Esophagus muscularis mucosa (tissue), 4 donors: ENCODE measurements at regions not wholly inside any gene's neighbourhood (a gene's known extent, or its start where the extent isn't known, plus 50 kb on each side); places are given as distances from the start of the nearest gene placed in this dataset.

ENCODE experiments used
- DNase-seq: peaks from one replicate; pipeline ENCODE4 v3.0.0-alpha.2; 2017; ENCODE audit errors: extremely low spot score
- H3K27ac ChIP-seq, 4 donors: fragments of 200-600 bp; sonication (generic); replicated peaks in 1 of 4; 1 replicate in 3 of 4; 2 replicates in 1 of 4; pipeline ENCODE4 v1.5.1; 2016 to 2019; ENCODE audit warnings: mild to moderate bottlenecking in 1 of 4
- H3K27me3 ChIP-seq, 4 donors: fragments of 200-600 bp; sonication (generic); one replicate each; pipeline versions ENCODE4 v1.5.1 to v1.6.0; 2016 to 2019
- H3K36me3 ChIP-seq, 4 donors: fragments of 200-600 bp; sonication (generic); one replicate each; pipeline ENCODE4 v1.5.1; 2016 to 2019
- H3K4me1 ChIP-seq, 4 donors: fragments of 200-600 bp; sonication (generic); one replicate each; pipeline ENCODE4 v1.5.1; 2016 to 2019
- H3K4me3 ChIP-seq, 4 donors: fragments of 200-600 bp; sonication (generic); 1 replicate in 2 of 4; 2 replicates in 2 of 4; pipeline ENCODE4 v1.5.1; 2016 to 2019; ENCODE audit warnings: mild to moderate bottlenecking in 4 of 4, moderate library complexity in 1 of 4
- H3K9me3 ChIP-seq, 4 donors: fragments of 200-600 bp; sonication (generic); 1 replicate in 3 of 4; 2 replicates in 1 of 4; pipeline ENCODE4 v1.5.1; 2016 to 2019
- CTCF ChIP-seq, 3 experiments: fragments of 200-600 bp in 2 of 3; fragments of 450-650 bp in 1 of 3; sonication (generic) in 2 of 3; IDR thresholded peaks; one replicate each; pipeline ENCODE4 v1.5.1; 2017 to 2019; ENCODE audit warnings: antibody characterized with exemption in 3 of 3, mild to moderate bottlenecking in 2 of 3, moderate library complexity in 1 of 3
- EP300 ChIP-seq: sonication (generic); formaldehyde crosslinking; IDR thresholded peaks from one replicate; pipeline ENCODE4 v1.6.1; 2017; ENCODE audit warnings: antibody characterized with exemption
- POLR2A ChIP-seq: fragments of 450-650 bp; IDR thresholded peaks from one replicate; pipeline ENCODE4 v1.6.1; 2017; ENCODE audit warnings: antibody characterized with exemption, moderate library complexity, mild to moderate bottlenecking, low read depth
- POLR2AphosphoS5 ChIP-seq, 2 donors: sonication (generic); formaldehyde crosslinking; IDR thresholded peaks; one replicate each; pipeline ENCODE4 v1.6.1; 2017; ENCODE audit warnings: antibody characterized with exemption in 2 of 2
- WGBS: methylation state at CpG from one replicate; pipeline ENCODE4 v1.1.5; 2018; 5-methylcytosine and 5-hydroxymethylcytosine counted together
- intact Hi-C: fragments of 100-400 bp; cut with DNase I; formaldehyde crosslinking; loops from one replicate; pipeline ENCODE4 v1.15.1; 2023

- no peaks in the 10 kb centered on the region for H3K36me3 ChIP-seq
- intact Hi-C loops: no loop called here
- peak overlapping the region in 1 of 4 donors; percentile 13 for H3K27ac ChIP-seq
- no peak for DNase-seq
- peak overlapping the region in 1 of 4 donors; percentile 9 for H3K4me3 ChIP-seq
- H3K4me1 ChIP-seq: peaks cover 7 to 18% (median 13%) of the 10 kb centered on the region in 4 donors
- WGBS: 58% methylated on average over 14 of the region's 14 CpGs
- TF ChIP-seq CTCF (IDR thresholded peaks at IDR 0.05): no peak
- peak; percentile 24 to 37 for TF ChIP-seq POLR2AphosphoS5 (IDR thresholded peaks at IDR 0.05)
- peaks cover 0 to 6% (median 2%) of the 10 kb centered on the region in 4 donors for H3K9me3 ChIP-seq
- H3K27me3 ChIP-seq: no peaks in the 10 kb centered on the region
These were observed 336.7 kb upstream of the KLF6 start for GRCh38 chr10:4121502-4122380.

GRCh38 chr10:4120096-4120853 is 335.3 kb upstream of the KLF6 start:
- H3K4me3 ChIP-seq: no peak overlapping the region
- TF ChIP-seq EP300 (no peak), CTCF (IDR thresholded peaks at IDR 0.05) (no peak), POLR2AphosphoS5 (IDR thresholded peaks at IDR 0.05) (no peak), POLR2A (no peak)
- no peak for DNase-seq
- no peaks in the 10 kb centered on the region for H3K27me3 ChIP-seq
- intact Hi-C loops: no loop called here
- peaks cover 0 to 4% (median 0%) of the 10 kb centered on the region in 4 donors for H3K9me3 ChIP-seq
- WGBS: 65% methylated on average over 5 of the region's 5 CpGs
- H3K27ac ChIP-seq: no peak overlapping the region
- peaks cover 7 to 18% (median 13%) of the 10 kb centered on the region in 4 donors for H3K4me1 ChIP-seq
- H3K36me3 ChIP-seq: no peaks in the 10 kb centered on the region

GRCh38 chr10:4119107-4119506 is 334.1 kb upstream of the KLF6 start:
- Histone ChIP-seq H3K4me1 (peaks cover 7 to 18% (median 13%) of the 10 kb centered on the region in 4 donors), H3K4me3 (no peak overlapping the region), H3K27ac (no peak overlapping the region), H3K27me3 (no peaks in the 10 kb centered on the region), H3K9me3 (peaks cover 0 to 2% (median 0%) of the 10 kb centered on the region in 4 donors), H3K36me3 (no peaks in the 10 kb centered on the region)
- WGBS: 83% methylated on average over 7 of the region's 7 CpGs
- no peak for DNase-seq
- intact Hi-C loops: loop anchor here (10.0 kb wide), 1 partner anchor 144 kb away; no protein-coding TSS in a partner anchor
- TF ChIP-seq CTCF (IDR thresholded peaks at IDR 0.05) (no peak), EP300 (no peak), POLR2A (no peak), POLR2AphosphoS5 (IDR thresholded peaks at IDR 0.05) (no peak)

GRCh38 chr10:4117604-4118003 is 332.6 kb upstream of the KLF6 start:
- H3K27ac ChIP-seq: no peak overlapping the region
- no peak overlapping the region for H3K4me3 ChIP-seq
- TF ChIP-seq POLR2AphosphoS5 (IDR thresholded peaks at IDR 0.05): no peak
- no peak for TF ChIP-seq CTCF (IDR thresholded peaks at IDR 0.05)
- TF ChIP-seq EP300: no peak
- no peak for TF ChIP-seq POLR2A
- DNase-seq: no peak
- H3K4me1 ChIP-seq: peaks cover 7 to 18% (median 13%) of the 10 kb centered on the region in 4 donors
- WGBS: 100% methylated on average over 1 of the region's 1 CpG
- intact Hi-C loops: loop anchor here (10.0 kb wide), 1 partner anchor 143 kb away; no protein-coding TSS in a partner anchor
- no peaks in the 10 kb centered on the region for H3K36me3 ChIP-seq
- H3K9me3 ChIP-seq: peaks cover 0 to 2% (median 0%) of the 10 kb centered on the region in 4 donors
- no peaks in the 10 kb centered on the region for H3K27me3 ChIP-seq
